Thyroid gland (tissue), 4 donors: ENCODE measurements at regions not wholly inside any gene's neighbourhood (a gene's known extent, or its start where the extent isn't known, plus 50 kb on each side); places are given as distances from the start of the nearest gene placed in this dataset.

ENCODE experiments used
- DNase-seq, 2 donors: peaks; one replicate each; pipeline ENCODE4 v3.0.0-alpha.2; 2019
- H3K27ac ChIP-seq, 3 donors: fragments of 200-600 bp; sonication (generic); 1 replicate in 2 of 3; 2 replicates in 1 of 3; pipeline ENCODE4 v1.5.1; 2016 to 2019; ENCODE audit warnings: mild to moderate bottlenecking in 1 of 3, moderate library complexity in 1 of 3
- H3K27me3 ChIP-seq: fragments of 200-600 bp; sonication (generic); one replicate; pipeline ENCODE4 v1.5.1; 2019
- H3K36me3 ChIP-seq, 2 donors: fragments of 200-600 bp; sonication (generic); one replicate each; pipeline ENCODE4 v1.5.1; 2016 to 2019
- H3K4me1 ChIP-seq, 2 donors: fragments of 200-600 bp; sonication (generic); one replicate each; pipeline ENCODE4 v1.5.1; 2017 to 2019
- H3K4me3 ChIP-seq, 3 donors: fragments of 200-600 bp; sonication (generic); replicated peaks in 1 of 3; 1 replicate in 2 of 3; 2 replicates in 1 of 3; pipeline ENCODE4 v1.5.1; 2016; ENCODE audit warnings: mild to moderate bottlenecking in 1 of 3
- H3K9me3 ChIP-seq: fragments of 200-600 bp; sonication (generic); one replicate; pipeline ENCODE4 v1.5.1; 2017
- CTCF ChIP-seq, 6 experiments: fragments of 200-600 bp in 3 of 6; fragments of 450-650 bp in 3 of 6; sonication (generic) in 3 of 6; IDR thresholded peaks; one replicate each; pipeline ENCODE4 v1.5.1; 2016 to 2019; ENCODE audit warnings: antibody characterized with exemption in 6 of 6, mild to moderate bottlenecking in 2 of 6, inconsistent platforms in 1 of 6, moderate library complexity in 1 of 6
- POLR2A ChIP-seq, 2 donors: fragments of 450-650 bp; IDR thresholded peaks; one replicate each; pipeline ENCODE4 v1.6.1; 2017; ENCODE audit warnings: antibody characterized with exemption in 2 of 2, mild to moderate bottlenecking in 2 of 2, moderate library complexity in 1 of 2
- WGBS, 2 donors: methylation state at CpG; one replicate each; pipeline ENCODE4 v1.1.5; 2017; 5-methylcytosine and 5-hydroxymethylcytosine counted together
- intact Hi-C: fragments of 100-400 bp; cut with DNase I; formaldehyde crosslinking; loops from one replicate; pipeline ENCODE4 v1.15.1; 2023

- Histone ChIP-seq H3K9me3 (no peaks in the 10 kb centered on the region), H3K27ac (no peak overlapping the region), H3K36me3 (no peaks in the 10 kb centered on the region), H3K4me3 (no peak overlapping the region), H3K27me3 (no peaks in the 10 kb centered on the region), H3K4me1 (no peaks in the 10 kb centered on the region)
- intact Hi-C loops: no loop called here
- no peak for DNase-seq
- TF ChIP-seq POLR2A (IDR thresholded peaks at IDR 0.05): no peak
- TF ChIP-seq CTCF (IDR thresholded peaks at IDR 0.05): no peak
These were observed 878.0 kb upstream of the MDGA2 start for GRCh38 chr14:48553443-48553842.

- WGBS, 2 donors: 63 to 84% methylated on average over 4 of the region's 4 CpGs
- no peaks in the 10 kb centered on the region for H3K27me3 ChIP-seq
- TF ChIP-seq POLR2A (IDR thresholded peaks at IDR 0.05) (no peak), CTCF (IDR thresholded peaks at IDR 0.05) (no peak)
These were observed 871.6 kb upstream of the MDGA2 start for GRCh38 chr14:48546996-48547395.

GRCh38 chr14:48537600-48537999 is 862.2 kb upstream of the MDGA2 start:
- DNase-seq: no peak
- no peaks in the 10 kb centered on the region for H3K9me3 ChIP-seq
- no peaks in the 10 kb centered on the region for H3K27me3 ChIP-seq
- H3K36me3 ChIP-seq: no peaks in the 10 kb centered on the region
- intact Hi-C loops: no loop called here
- H3K4me1 ChIP-seq: no peaks in the 10 kb centered on the region
- TF ChIP-seq CTCF (IDR thresholded peaks at IDR 0.05) (no peak), POLR2A (IDR thresholded peaks at IDR 0.05) (no peak)
- H3K4me3 ChIP-seq: no peak overlapping the region
- no peak overlapping the region for H3K27ac ChIP-seq

More at GRCh38 chr14:48546996-48547395, 871.6 kb upstream of the MDGA2 start:
- H3K27ac ChIP-seq: no peak overlapping the region
- no peaks in the 10 kb centered on the region for H3K9me3 ChIP-seq
- intact Hi-C loops: no loop called here
- H3K4me1 ChIP-seq: no peaks in the 10 kb centered on the region
- no peaks in the 10 kb centered on the region for H3K36me3 ChIP-seq
- DNase-seq: no peak
- no peak overlapping the region for H3K4me3 ChIP-seq

- Histone ChIP-seq H3K36me3 (no peaks in the 10 kb centered on the region), H3K27ac (no peak overlapping the region), H3K27me3 (no peaks in the 10 kb centered on the region), H3K9me3 (no peaks in the 10 kb centered on the region), H3K4me1 (no peaks in the 10 kb centered on the region), H3K4me3 (no peak overlapping the region)
- intact Hi-C loops: no loop called here
- 75 to 79% methylated on average over 3 of the region's 3 CpGs for WGBS, 2 donors
- TF ChIP-seq CTCF (IDR thresholded peaks at IDR 0.05): no peak
- TF ChIP-seq POLR2A (IDR thresholded peaks at IDR 0.05): no peak
- DNase-seq: no peak
These were observed 860.9 kb upstream of the MDGA2 start for GRCh38 chr14:48536318-48536717.

GRCh38 chr14:48527832-48528231 is 852.4 kb upstream of the MDGA2 start:
- DNase-seq: no peak

More at GRCh38 chr14:48527832-48528231, 852.4 kb upstream of the MDGA2 start:
- Histone ChIP-seq H3K27me3 (no peaks in the 10 kb centered on the region), H3K4me3 (no peak overlapping the region), H3K4me1 (no peaks in the 10 kb centered on the region), H3K9me3 (no peaks in the 10 kb centered on the region), H3K36me3 (no peaks in the 10 kb centered on the region), H3K27ac (no peak overlapping the region)
- intact Hi-C loops: no loop called here
- TF ChIP-seq CTCF (IDR thresholded peaks at IDR 0.05) (no peak), POLR2A (IDR thresholded peaks at IDR 0.05) (no peak)
- WGBS, 2 donors: 25 to 49% methylated on average over 2 of the region's 2 CpGs
